ENCODE measurements at regions not wholly inside any gene's neighbourhood (a gene's known extent, or its start where the extent isn't known, plus 50 kb on each side); places are given as distances from the start of the nearest gene placed in this dataset.

- DNase-seq: no peak
Observed at GRCh38 chr2:206845877-206846276, 80.5 kb downstream of the FASTKD2 start.

- DNase-seq: no peak
Observed at GRCh38 chr2:206846331-206846730, 80.9 kb downstream of the FASTKD2 start.

GRCh38 chr2:206846981-206847834, 81.8 kb downstream of the FASTKD2 start:
- DNase-seq: no peak

GRCh38 chr2:206850369-206850768, 85.0 kb downstream of the FASTKD2 start:
- no peak for DNase-seq

GRCh38 chr2:206851521-206851920, 86.1 kb downstream of the FASTKD2 start:
- no peak for DNase-seq

GRCh38 chr2:206853915-206854314, 85.4 kb upstream of the CPO start:
- no peak for DNase-seq

- no peak for DNase-seq
Observed at GRCh38 chr2:206855585-206856433, 83.5 kb upstream of the CPO start.

GRCh38 chr2:206856513-206856912, 82.8 kb upstream of the CPO start:
- DNase-seq: no peak

- DNase-seq: no peak
Observed at GRCh38 chr2:206858687-206859329, 80.5 kb upstream of the CPO start.

GRCh38 chr2:206859330-206859739, 80.0 kb upstream of the CPO start:
- no peak for DNase-seq

- no peak for DNase-seq
Observed at GRCh38 chr2:206863196-206863595, 76.1 kb upstream of the CPO start.

- DNase-seq: no peak
Observed at GRCh38 chr2:206863716-206864115, 75.6 kb upstream of the CPO start.

GRCh38 chr2:206867006-206867405, 72.3 kb upstream of the CPO start:
- no peak for DNase-seq

GRCh38 chr2:206869824-206870495, 69.4 kb upstream of the CPO start:
- DNase-seq: no peak

- DNase-seq: peak; percentile 37
Observed at GRCh38 chr2:206873423-206873822, 65.9 kb upstream of the CPO start.

- DNase-seq: no peak
Observed at GRCh38 chr2:206875701-206876100, 63.6 kb upstream of the CPO start.

- DNase-seq: no peak
Observed at GRCh38 chr2:206876216-206876860, 63.0 kb upstream of the CPO start.

GRCh38 chr2:206881708-206882410, 57.5 kb upstream of the CPO start:
- peak; percentile 63 for DNase-seq

GRCh38 chr2:206886696-206887095, 52.6 kb upstream of the CPO start:
- no peak for DNase-seq

GRCh38 chr2:206887745-206888144, 51.6 kb upstream of the CPO start:
- no peak for DNase-seq

Measured in NCI-H1105 (cell line).